ENCODE measurements at regions not wholly inside any gene's neighbourhood (a gene's known extent, or its start where the extent isn't known, plus 50 kb on each side); places are given as distances from the start of the nearest gene placed in this dataset.
"Not testable (repeated sequence)": the region's sequence is repeated elsewhere in the genome, so short reads cannot be mapped to it uniquely, and the experiment has no call there.

DNA sequence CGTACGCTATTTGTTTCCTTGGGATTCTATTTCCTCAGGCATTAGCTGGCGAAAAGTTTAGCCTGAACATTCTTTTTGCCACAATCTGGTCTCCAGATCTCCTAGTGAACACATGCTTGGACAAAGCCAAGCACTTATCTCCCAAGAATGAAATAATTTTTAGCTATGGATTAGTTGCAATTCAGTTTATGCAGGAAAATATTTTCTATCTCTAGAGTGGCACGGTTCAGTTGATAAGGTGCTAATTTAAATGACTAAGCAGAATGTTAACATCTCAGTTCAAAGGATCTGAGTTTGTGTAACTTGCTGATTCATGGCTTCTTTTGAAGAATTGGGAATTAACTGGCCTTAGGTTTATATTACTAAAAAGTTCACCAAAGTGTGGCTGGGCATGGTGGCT is 58.1 kb upstream of the JADE1 start:
- no peak overlapping the region for H3K9ac ChIP-seq (ENCODE audit: low read length)
- ChIA-PET CTCF (no interaction called here), POLR2A (no interaction called here)
- H3K36me3 ChIP-seq (replicated peaks in 1 of 2; ENCODE audit: control extremely low read depth in 1 of 2, control insufficient read depth in 1 of 2, extremely low read depth in 1 of 2, insufficient read depth in 2 of 2, low read length in 1 of 2), result no peaks in the 10 kb centered on the region
- no peak for TF ChIP-seq EZH2 (IDR thresholded peaks at IDR 0.05; ENCODE audit: borderline replicate concordance, insufficient read depth, low read depth, low read length, poor library complexity, severe bottlenecking)
- TF ChIP-seq, protein P1, sequence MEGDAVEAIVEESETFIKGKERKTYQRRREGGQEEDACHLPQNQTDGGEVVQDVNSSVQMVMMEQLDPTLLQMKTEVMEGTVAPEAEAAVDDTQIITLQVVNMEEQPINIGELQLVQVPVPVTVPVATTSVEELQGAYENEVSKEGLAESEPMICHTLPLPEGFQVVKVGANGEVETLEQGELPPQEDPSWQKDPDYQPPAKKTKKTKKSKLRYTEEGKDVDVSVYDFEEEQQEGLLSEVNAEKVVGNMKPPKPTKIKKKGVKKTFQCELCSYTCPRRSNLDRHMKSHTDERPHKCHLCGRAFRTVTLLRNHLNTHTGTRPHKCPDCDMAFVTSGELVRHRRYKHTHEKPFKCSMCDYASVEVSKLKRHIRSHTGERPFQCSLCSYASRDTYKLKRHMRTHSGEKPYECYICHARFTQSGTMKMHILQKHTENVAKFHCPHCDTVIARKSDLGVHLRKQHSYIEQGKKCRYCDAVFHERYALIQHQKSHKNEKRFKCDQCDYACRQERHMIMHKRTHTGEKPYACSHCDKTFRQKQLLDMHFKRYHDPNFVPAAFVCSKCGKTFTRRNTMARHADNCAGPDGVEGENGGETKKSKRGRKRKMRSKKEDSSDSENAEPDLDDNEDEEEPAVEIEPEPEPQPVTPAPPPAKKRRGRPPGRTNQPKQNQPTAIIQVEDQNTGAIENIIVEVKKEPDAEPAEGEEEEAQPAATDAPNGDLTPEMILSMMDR (IDR thresholded peaks at IDR 0.05), result no peak
- intact Hi-C loops (cut with micrococcal nuclease), result no loop called here
- H3K79me2 ChIP-seq (ENCODE audit: control insufficient read depth, insufficient read depth, low read length), result no peaks in the 10 kb centered on the region
- H3K27me3 ChIP-seq (replicated peaks in 1 of 4; ENCODE audit: control extremely low read depth in 1 of 4, control insufficient read depth in 3 of 4, insufficient read depth in 4 of 4, low read length in 3 of 4), result no peaks in the 10 kb centered on the region
- Mint-ChIP-seq H3K27ac (no peak overlapping the region), H3K4me3 (no peak overlapping the region), H3K4me1 (no peaks in the 10 kb centered on the region), H3K27me3 (no peaks in the 10 kb centered on the region), H3K9me3 (ENCODE audit: insufficient read depth) (no peaks in the 10 kb centered on the region)
- H3K27ac ChIP-seq (ENCODE audit: low read length in 2 of 2), result no peak overlapping the region
- DNase-seq, result no peak
- 100% methylated on average over 3 of the region's 4 CpGs for WGBS (ENCODE audit: insufficient coverage)
- H3K4me3 ChIP-seq (ENCODE audit: control extremely low read depth in 1 of 5, extremely low read depth in 1 of 5, insufficient read depth in 1 of 5, low read depth in 2 of 5, low read length in 4 of 5), result no peak overlapping the region
- H3K4me1 ChIP-seq (ENCODE audit: control insufficient read depth in 2 of 2, insufficient read depth in 2 of 2, low read length in 2 of 2), result no peaks in the 10 kb centered on the region
- no peaks in the 10 kb centered on the region for H3K9me3 ChIP-seq (ENCODE audit: control extremely low read depth in 1 of 3, control insufficient read depth in 2 of 3, insufficient read depth in 1 of 3, low read length in 2 of 3)
- H2AFZ ChIP-seq (ENCODE audit: insufficient read depth, low read depth, low read length, poor library complexity, severe bottlenecking), result no peak overlapping the region
- no peak for ATAC-seq (ENCODE audit: low read depth)
- H4K20me1 ChIP-seq (ENCODE audit: control insufficient read depth, insufficient read depth, low read length, poor library complexity, severe bottlenecking), result no peaks in the 10 kb centered on the region
- no peak overlapping the region for H3K4me2 ChIP-seq (replicated peaks; ENCODE audit: low read depth, low read length, poor library complexity, severe bottlenecking)

DNA sequence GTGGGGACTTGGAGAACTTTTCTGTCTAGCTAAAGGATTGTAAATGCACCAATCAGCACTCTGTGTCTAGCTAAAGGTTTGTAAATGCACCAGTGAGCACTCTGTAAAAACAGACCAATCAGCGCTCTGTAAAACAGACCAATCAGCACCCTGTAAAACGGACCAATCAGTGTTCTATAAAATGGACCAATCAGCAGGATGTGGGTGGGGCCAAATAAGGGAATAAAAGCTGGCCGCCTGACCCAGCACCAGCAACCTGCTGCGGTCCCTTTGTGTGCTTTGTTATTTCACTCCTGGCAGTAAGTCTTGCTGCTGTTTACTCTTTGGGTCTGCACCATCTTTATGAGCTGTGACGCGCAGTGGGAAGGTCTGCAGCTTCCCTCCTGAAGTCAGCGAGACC is 67.8 kb upstream of the JADE1 start:
- H3K27ac ChIP-seq (ENCODE audit: low read length in 2 of 2); POLR2A ChIA-PET; H3K27me3 Mint-ChIP-seq; intact Hi-C loops (cut with micrococcal nuclease); H3K79me2 ChIP-seq (ENCODE audit: control insufficient read depth, insufficient read depth, low read length); H3K27ac Mint-ChIP-seq; H3K4me3 Mint-ChIP-seq; H3K4me1 ChIP-seq (ENCODE audit: control insufficient read depth in 2 of 2, insufficient read depth in 2 of 2, low read length in 2 of 2); H3K27me3 ChIP-seq (replicated peaks in 1 of 4; ENCODE audit: control extremely low read depth in 1 of 4, control insufficient read depth in 3 of 4, insufficient read depth in 4 of 4, low read length in 3 of 4); H3K4me3 ChIP-seq (ENCODE audit: control extremely low read depth in 1 of 5, extremely low read depth in 1 of 5, insufficient read depth in 1 of 5, low read depth in 2 of 5, low read length in 4 of 5); H3K9ac ChIP-seq (ENCODE audit: low read length); H2AFZ ChIP-seq (ENCODE audit: insufficient read depth, low read depth, low read length, poor library complexity, severe bottlenecking); DNase-seq; H3K36me3 ChIP-seq (replicated peaks in 1 of 2; ENCODE audit: control extremely low read depth in 1 of 2, control insufficient read depth in 1 of 2, extremely low read depth in 1 of 2, insufficient read depth in 2 of 2, low read length in 1 of 2); CTCF ChIA-PET; H3K4me1 Mint-ChIP-seq; H4K20me1 ChIP-seq (ENCODE audit: control insufficient read depth, insufficient read depth, low read length, poor library complexity, severe bottlenecking); H3K9me3 Mint-ChIP-seq (ENCODE audit: insufficient read depth); H3K4me2 ChIP-seq (replicated peaks; ENCODE audit: low read depth, low read length, poor library complexity, severe bottlenecking); ATAC-seq (ENCODE audit: low read depth): not testable (repeated sequence)
- 99% methylated on average over 7 of the region's 7 CpGs for WGBS (ENCODE audit: insufficient coverage)
- peaks cover 0 to 14% (median 0%) of the 10 kb centered on the region in 3 donors for H3K9me3 ChIP-seq (ENCODE audit: control extremely low read depth in 1 of 3, control insufficient read depth in 2 of 3, insufficient read depth in 1 of 3, low read length in 2 of 3)
